Endothelial cell of umbilical vein (primary cell): ENCODE measurements at regions not wholly inside any gene's neighbourhood (a gene's known extent, or its start where the extent isn't known, plus 50 kb on each side); places are given as distances from the start of the nearest gene placed in this dataset.

Experiments
- BruUV-seq: library from RNA; stranded (reverse); fragments of 400-500 nt; replicated peaks from 2 replicates; lab custom pipeline; 2021; lab: Mats Ljungman, UMichigan
- CTCF ChIA-PET: fragments of 300-600, 350-600 bp; sonication (Branson Sonifier 250); formaldehyde crosslinking; loops from one replicate; lab custom pipeline; 2021; ENCODE audit warnings: antibody characterized with exemption, inconsistent platforms; lab: Charles Lee
- POLR2A ChIA-PET: fragments of 300-600, 350-600 bp; sonication (Branson Sonifier 250); formaldehyde crosslinking; loops from one replicate; lab custom pipeline; 2021; ENCODE audit warnings: antibody characterized with exemption, inconsistent platforms; lab: Charles Lee
- DNase-seq: peaks from one replicate; pipeline ENCODE4 v3.0.0-alpha.2; 2011; ENCODE audit warnings: low read depth, low spot score
- FAIRE-seq: peaks from 2 replicates; lab custom pipeline; 2011; peaks lifted over from hg19 to GRCh38; lab: Jason Lieb, UNC
- H2AFZ ChIP-seq: 2 replicates; pipeline ENCODE4 v1.6.0; 2012; ENCODE audit warnings: low read depth, low read length, control low read depth, inconsistent platforms
- H3K27ac ChIP-seq: 2 replicates; pipeline ENCODE4 v1.5.1; 2011; ENCODE audit warnings: low read depth, mild to moderate bottlenecking, control low read depth, low read length, moderate library complexity; ENCODE audit not compliant: insufficient read depth
- H3K27me3 ChIP-seq, 2 experiments: 2 replicates each; pipeline versions ENCODE4 v1.6.0 to v1.6.1; 2011; ENCODE audit warnings: low read length in 2 of 2, mixed read lengths in 1 of 2; ENCODE audit not compliant: control insufficient read depth in 2 of 2, insufficient read depth in 2 of 2
- H3K36me3 ChIP-seq, 2 experiments: 2 replicates in 1 of 2; 3 replicates in 1 of 2; pipeline ENCODE4 v1.5.1; 2011; ENCODE audit warnings: low read length in 2 of 2, mild to moderate bottlenecking in 1 of 2, moderate library complexity in 1 of 2; ENCODE audit not compliant: control insufficient read depth in 2 of 2, insufficient read depth in 2 of 2; ENCODE audit errors: extremely low read depth in 1 of 2
- H3K4me1 ChIP-seq: 3 replicates; pipeline ENCODE4 v1.5.1; 2011; ENCODE audit warnings: mild to moderate bottlenecking, low read length; ENCODE audit not compliant: control insufficient read depth, insufficient read depth; ENCODE audit errors: extremely low read depth
- H3K4me2 ChIP-seq: 2 replicates; pipeline ENCODE4 v1.6.1; 2011; ENCODE audit warnings: low read length, control low read depth, mixed read lengths; ENCODE audit not compliant: insufficient read depth
- H3K4me3 ChIP-seq, 3 experiments: fragments of 200-600 bp in 1 of 3; sonication (generic), shearing (Covaris generic) in 1 of 3; replicated peaks in 1 of 3; 2 replicates each; pipeline ENCODE4 v1.5.1; 2011 to 2016; ENCODE audit warnings: control low read depth in 3 of 3, low read length in 3 of 3, mild to moderate bottlenecking in 2 of 3, inconsistent platforms in 1 of 3, low read depth in 1 of 3, moderate library complexity in 1 of 3; ENCODE audit not compliant: insufficient read depth in 1 of 3
- H3K79me2 ChIP-seq: 2 replicates; pipeline ENCODE4 v1.6.0; 2012; ENCODE audit warnings: low read length, inconsistent platforms; ENCODE audit not compliant: control insufficient read depth, insufficient read depth
- H3K9ac ChIP-seq: replicated peaks from 2 replicates; pipeline ENCODE3; 2011; ENCODE audit warnings: low read length, control low read depth; ENCODE audit not compliant: insufficient read depth; ENCODE audit errors: extremely low read depth
- H3K9me1 ChIP-seq: replicated peaks from 3 replicates; pipeline ENCODE4 v1.6.0; 2011; ENCODE audit warnings: mild to moderate bottlenecking, low read length; ENCODE audit not compliant: control insufficient read depth, insufficient read depth; ENCODE audit errors: extremely low read depth
- H3K9me3 ChIP-seq: replicated peaks from 2 replicates; pipeline ENCODE4 v1.5.1; 2012; ENCODE audit warnings: low read length, inconsistent platforms; ENCODE audit not compliant: control insufficient read depth, insufficient read depth
- H4K20me1 ChIP-seq: replicated peaks from 2 replicates; pipeline ENCODE3; 2011; ENCODE audit warnings: mild to moderate bottlenecking, low read length; ENCODE audit not compliant: control insufficient read depth, insufficient read depth; ENCODE audit errors: extremely low read depth
- CTCF ChIP-seq, 2 donors: IDR thresholded peaks; 1 replicate in 1 of 2; 2 replicates in 1 of 2; pipeline ENCODE4 v1.5.1; 2011; ENCODE audit warnings: low read length in 2 of 2, mild to moderate bottlenecking in 2 of 2, moderate library complexity in 2 of 2, control low read depth in 1 of 2, inconsistent platforms in 1 of 2, low read depth in 1 of 2; ENCODE audit not compliant: insufficient read depth in 1 of 2; ENCODE audit errors: extremely low read depth in 1 of 2
- EZH2 ChIP-seq: IDR thresholded peaks from 2 replicates; pipeline ENCODE4 v1.6.1; 2012; ENCODE audit warnings: borderline replicate concordance, low read depth, mild to moderate bottlenecking, moderate library complexity, low read length, inconsistent platforms; ENCODE audit not compliant: severe bottlenecking
- FOS ChIP-seq: IDR thresholded peaks from 2 replicates; pipeline ENCODE4 v1.6.1; 2011; ENCODE audit warnings: mild to moderate bottlenecking, low read length, moderate library complexity, borderline replicate concordance; ENCODE audit not compliant: insufficient read depth
- GATA2 ChIP-seq: IDR thresholded peaks from 2 replicates; pipeline ENCODE4 v1.7.0; 2011; ENCODE audit warnings: low read depth, mild to moderate bottlenecking, moderate library complexity, mixed read lengths, low read length; ENCODE audit not compliant: insufficient read length, insufficient read depth
- JUN ChIP-seq: IDR thresholded peaks from 2 replicates; pipeline ENCODE4 v1.6.1; 2011; ENCODE audit warnings: borderline replicate concordance, low read depth; ENCODE audit not compliant: insufficient read length, insufficient read depth
- MAX ChIP-seq: IDR thresholded peaks from 2 replicates; pipeline ENCODE4 v1.6.1; 2011; ENCODE audit not compliant: insufficient read depth, insufficient read length
- MYC ChIP-seq: IDR thresholded peaks from one replicate; pipeline ENCODE4 v1.6.1; 2011; ENCODE audit warnings: mild to moderate bottlenecking, low read depth, low read length
- POLR2A ChIP-seq: IDR thresholded peaks from 2 replicates; pipeline ENCODE4 v1.6.1; 2012; ENCODE audit warnings: low read depth, mild to moderate bottlenecking, control low read depth, low read length
- POLR2AphosphoS5 ChIP-seq: IDR thresholded peaks from 2 replicates; pipeline ENCODE4 v1.6.1; 2012; ENCODE audit warnings: low read depth, mild to moderate bottlenecking, control low read depth, low read length, moderate library complexity; ENCODE audit not compliant: insufficient read depth
- dilution Hi-C: fragments of 300-500 bp; cut with MboI; formaldehyde crosslinking; loops from one replicate; pipeline ENCODE4 v1.15.0; 2019; ENCODE audit warnings: low sequenced_read_pairs; ENCODE audit not compliant: extremely low pct_ligation_motif_present
- intact Hi-C: fragments of 100-400 bp; cut with micrococcal nuclease; formaldehyde crosslinking; loops from one replicate; pipeline ENCODE4 v1.10.0; 2022

- dilution Hi-C loops (no loop called here), intact Hi-C loops (no loop called here)
- Histone ChIP-seq H2AFZ (no peak overlapping the region), H3K4me1 (no peaks in the 10 kb centered on the region), H3K27me3 (no peaks in the 10 kb centered on the region), H3K4me2 (no peak overlapping the region), H3K27ac (no peak overlapping the region), H4K20me1 (no peaks in the 10 kb centered on the region), H3K36me3 (no peaks in the 10 kb centered on the region), H3K9ac (no peak overlapping the region), H3K4me3 (no peak overlapping the region), H3K79me2 (no peaks in the 10 kb centered on the region), H3K9me3 (no peaks in the 10 kb centered on the region), H3K9me1 (no peaks in the 10 kb centered on the region)
- ChIA-PET POLR2A (no interaction called here), CTCF (no interaction called here)
- no peak for DNase-seq
- FAIRE-seq, result no peak
- TF ChIP-seq MAX, result no peak
- TF ChIP-seq MYC, result no peak
- no peak for TF ChIP-seq JUN
- TF ChIP-seq POLR2AphosphoS5, result no peak
- no peak for TF ChIP-seq POLR2A
- TF ChIP-seq GATA2, result no peak
- no peak for TF ChIP-seq FOS
- TF ChIP-seq CTCF (IDR thresholded peaks at IDR 0.05; ENCODE audit: extremely low read depth in 1 of 2, insufficient read depth in 1 of 2, low read depth in 1 of 2, low read length in 2 of 2), result no peak
- no peak for TF ChIP-seq EZH2
- no TSS peak for BruUV-seq
These were observed 136.3 kb upstream of the KLHL29 start for GRCh38 chr2:23248667-23249066.
